ENCODE measurements at regions not wholly inside any gene's neighbourhood (a gene's known extent, or its start where the extent isn't known, plus 50 kb on each side); places are given as distances from the start of the nearest gene placed in this dataset.

DNA sequence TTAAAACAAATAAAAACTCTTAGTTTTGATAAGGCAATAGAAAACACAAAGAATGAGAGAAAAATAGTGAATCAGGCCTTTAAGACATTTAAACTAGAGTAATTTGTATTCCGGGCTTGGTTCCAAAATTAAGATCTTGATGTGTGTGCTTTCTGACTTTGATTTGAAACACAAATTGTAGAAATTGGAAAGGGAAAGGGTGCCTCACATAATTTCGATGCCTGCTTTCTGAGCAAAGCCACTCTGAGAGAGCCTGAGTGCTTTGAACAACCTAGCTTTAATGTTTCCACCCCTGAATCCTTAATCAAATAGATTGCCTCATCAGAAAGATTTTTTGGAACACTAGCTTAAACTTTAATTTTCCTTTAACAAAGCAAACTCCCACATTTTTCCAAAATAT, 666.8 kb downstream of the PCDH18 start:
- TF ChIP-seq POLR2AphosphoS5 (IDR thresholded peaks at IDR 0.05; ENCODE audit: low read depth): no peak
- TF ChIP-seq, protein P1, sequence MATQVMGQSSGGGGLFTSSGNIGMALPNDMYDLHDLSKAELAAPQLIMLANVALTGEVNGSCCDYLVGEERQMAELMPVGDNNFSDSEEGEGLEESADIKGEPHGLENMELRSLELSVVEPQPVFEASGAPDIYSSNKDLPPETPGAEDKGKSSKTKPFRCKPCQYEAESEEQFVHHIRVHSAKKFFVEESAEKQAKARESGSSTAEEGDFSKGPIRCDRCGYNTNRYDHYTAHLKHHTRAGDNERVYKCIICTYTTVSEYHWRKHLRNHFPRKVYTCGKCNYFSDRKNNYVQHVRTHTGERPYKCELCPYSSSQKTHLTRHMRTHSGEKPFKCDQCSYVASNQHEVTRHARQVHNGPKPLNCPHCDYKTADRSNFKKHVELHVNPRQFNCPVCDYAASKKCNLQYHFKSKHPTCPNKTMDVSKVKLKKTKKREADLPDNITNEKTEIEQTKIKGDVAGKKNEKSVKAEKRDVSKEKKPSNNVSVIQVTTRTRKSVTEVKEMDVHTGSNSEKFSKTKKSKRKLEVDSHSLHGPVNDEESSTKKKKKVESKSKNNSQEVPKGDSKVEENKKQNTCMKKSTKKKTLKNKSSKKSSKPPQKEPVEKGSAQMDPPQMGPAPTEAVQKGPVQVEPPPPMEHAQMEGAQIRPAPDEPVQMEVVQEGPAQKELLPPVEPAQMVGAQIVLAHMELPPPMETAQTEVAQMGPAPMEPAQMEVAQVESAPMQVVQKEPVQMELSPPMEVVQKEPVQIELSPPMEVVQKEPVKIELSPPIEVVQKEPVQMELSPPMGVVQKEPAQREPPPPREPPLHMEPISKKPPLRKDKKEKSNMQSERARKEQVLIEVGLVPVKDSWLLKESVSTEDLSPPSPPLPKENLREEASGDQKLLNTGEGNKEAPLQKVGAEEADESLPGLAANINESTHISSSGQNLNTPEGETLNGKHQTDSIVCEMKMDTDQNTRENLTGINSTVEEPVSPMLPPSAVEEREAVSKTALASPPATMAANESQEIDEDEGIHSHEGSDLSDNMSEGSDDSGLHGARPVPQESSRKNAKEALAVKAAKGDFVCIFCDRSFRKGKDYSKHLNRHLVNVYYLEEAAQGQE (IDR thresholded peaks at IDR 0.05; ENCODE audit: insufficient replicate concordance, low read depth): no peak
- TF ChIP-seq, protein P2, sequence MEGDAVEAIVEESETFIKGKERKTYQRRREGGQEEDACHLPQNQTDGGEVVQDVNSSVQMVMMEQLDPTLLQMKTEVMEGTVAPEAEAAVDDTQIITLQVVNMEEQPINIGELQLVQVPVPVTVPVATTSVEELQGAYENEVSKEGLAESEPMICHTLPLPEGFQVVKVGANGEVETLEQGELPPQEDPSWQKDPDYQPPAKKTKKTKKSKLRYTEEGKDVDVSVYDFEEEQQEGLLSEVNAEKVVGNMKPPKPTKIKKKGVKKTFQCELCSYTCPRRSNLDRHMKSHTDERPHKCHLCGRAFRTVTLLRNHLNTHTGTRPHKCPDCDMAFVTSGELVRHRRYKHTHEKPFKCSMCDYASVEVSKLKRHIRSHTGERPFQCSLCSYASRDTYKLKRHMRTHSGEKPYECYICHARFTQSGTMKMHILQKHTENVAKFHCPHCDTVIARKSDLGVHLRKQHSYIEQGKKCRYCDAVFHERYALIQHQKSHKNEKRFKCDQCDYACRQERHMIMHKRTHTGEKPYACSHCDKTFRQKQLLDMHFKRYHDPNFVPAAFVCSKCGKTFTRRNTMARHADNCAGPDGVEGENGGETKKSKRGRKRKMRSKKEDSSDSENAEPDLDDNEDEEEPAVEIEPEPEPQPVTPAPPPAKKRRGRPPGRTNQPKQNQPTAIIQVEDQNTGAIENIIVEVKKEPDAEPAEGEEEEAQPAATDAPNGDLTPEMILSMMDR (IDR thresholded peaks at IDR 0.05; ENCODE audit: insufficient read depth, low read length): no peak
- no peak for TF ChIP-seq GABPA (IDR thresholded peaks at IDR 0.05; ENCODE audit: low read depth)

Measured in HL-60 (cell line).